ENCODE measurements at regions not wholly inside any gene's neighbourhood (a gene's known extent, or its start where the extent isn't known, plus 50 kb on each side); places are given as distances from the start of the nearest gene placed in this dataset.

DNA sequence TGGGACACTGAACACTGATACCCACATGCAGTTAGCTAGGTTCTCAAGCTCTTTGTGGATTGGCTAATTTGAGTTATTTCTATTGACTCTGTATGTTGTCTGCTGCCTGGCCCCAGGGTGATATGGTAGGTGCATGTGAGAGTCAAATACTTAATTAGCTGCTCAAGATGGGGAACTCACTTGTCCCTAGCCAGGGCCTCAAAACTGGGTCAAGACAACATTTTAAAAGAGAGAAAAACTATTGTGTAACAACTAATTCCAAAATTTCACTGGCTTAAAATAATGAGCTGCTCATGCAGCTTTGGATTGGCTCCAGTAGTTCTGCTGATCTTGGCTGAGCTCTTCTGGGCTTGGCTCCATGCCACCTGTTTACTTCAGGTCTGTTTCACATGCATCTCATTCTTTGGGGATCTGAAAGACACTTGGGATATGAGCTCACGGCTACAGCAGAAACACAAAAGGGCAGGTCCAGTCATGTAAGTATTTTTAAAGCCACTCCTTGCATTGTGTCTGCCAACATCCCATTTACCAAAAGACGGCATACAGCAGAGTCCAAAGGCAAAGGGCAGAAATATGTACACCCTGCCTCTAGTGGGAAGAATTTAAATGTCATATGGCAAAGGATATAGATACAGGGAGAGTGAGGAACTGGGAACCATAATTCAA, 716.8 kb downstream of the SUCLG1 start:
- no peaks in the 10 kb centered on the region for H3K79me2 ChIP-seq (ENCODE audit: control insufficient read depth, low read length)
- no peaks in the 10 kb centered on the region for H3K36me3 ChIP-seq (ENCODE audit: control insufficient read depth, low read length)
- TF ChIP-seq, protein P1, sequence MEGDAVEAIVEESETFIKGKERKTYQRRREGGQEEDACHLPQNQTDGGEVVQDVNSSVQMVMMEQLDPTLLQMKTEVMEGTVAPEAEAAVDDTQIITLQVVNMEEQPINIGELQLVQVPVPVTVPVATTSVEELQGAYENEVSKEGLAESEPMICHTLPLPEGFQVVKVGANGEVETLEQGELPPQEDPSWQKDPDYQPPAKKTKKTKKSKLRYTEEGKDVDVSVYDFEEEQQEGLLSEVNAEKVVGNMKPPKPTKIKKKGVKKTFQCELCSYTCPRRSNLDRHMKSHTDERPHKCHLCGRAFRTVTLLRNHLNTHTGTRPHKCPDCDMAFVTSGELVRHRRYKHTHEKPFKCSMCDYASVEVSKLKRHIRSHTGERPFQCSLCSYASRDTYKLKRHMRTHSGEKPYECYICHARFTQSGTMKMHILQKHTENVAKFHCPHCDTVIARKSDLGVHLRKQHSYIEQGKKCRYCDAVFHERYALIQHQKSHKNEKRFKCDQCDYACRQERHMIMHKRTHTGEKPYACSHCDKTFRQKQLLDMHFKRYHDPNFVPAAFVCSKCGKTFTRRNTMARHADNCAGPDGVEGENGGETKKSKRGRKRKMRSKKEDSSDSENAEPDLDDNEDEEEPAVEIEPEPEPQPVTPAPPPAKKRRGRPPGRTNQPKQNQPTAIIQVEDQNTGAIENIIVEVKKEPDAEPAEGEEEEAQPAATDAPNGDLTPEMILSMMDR (IDR thresholded peaks at IDR 0.05; ENCODE audit: low read depth, low read length, poor library complexity, severe bottlenecking): no peak
- TF ChIP-seq EZH2phosphoT487 (IDR thresholded peaks at IDR 0.05; ENCODE audit: borderline replicate concordance, low read length): no peak
- H3K27me3 ChIP-seq (ENCODE audit: control insufficient read depth, low read length): no peaks in the 10 kb centered on the region
- H3K4me1 ChIP-seq (ENCODE audit: control insufficient read depth, low read length): no peaks in the 10 kb centered on the region
- no peaks in the 10 kb centered on the region for H4K20me1 ChIP-seq (ENCODE audit: control insufficient read depth, insufficient read depth, low read depth, low read length)
- H3K9me3 ChIP-seq (ENCODE audit: control insufficient read depth, insufficient read depth, low read length): peaks cover 8% of the 10 kb centered on the region; the same call in 1 of the 2 replicates
- no peak overlapping the region for H3K27ac ChIP-seq (ENCODE audit: low read depth, low read length)
- no peaks in the 10 kb centered on the region for H3K9me2 ChIP-seq (replicated peaks; ENCODE audit: control insufficient read depth, low read length)
- H3F3A ChIP-seq (ENCODE audit: control insufficient read depth, insufficient read depth): no peaks in the 10 kb centered on the region
- no peak overlapping the region for H3K4me3 ChIP-seq (ENCODE audit: low read length)
- H3K4me2 ChIP-seq (ENCODE audit: low read length): no peak overlapping the region

- no peaks in the 10 kb centered on the region for H3K9me2 ChIP-seq (replicated peaks; ENCODE audit: control insufficient read depth, low read length)
- H3K27ac ChIP-seq (ENCODE audit: low read depth, low read length): no peak overlapping the region
- no peak overlapping the region for H3K4me3 ChIP-seq (ENCODE audit: low read length)
- H3K79me2 ChIP-seq (ENCODE audit: control insufficient read depth, low read length): no peaks in the 10 kb centered on the region
- H4K20me1 ChIP-seq (ENCODE audit: control insufficient read depth, insufficient read depth, low read depth, low read length): no peaks in the 10 kb centered on the region
- no peaks in the 10 kb centered on the region for H3K9me3 ChIP-seq (ENCODE audit: control insufficient read depth, insufficient read depth, low read length)
- H3K27me3 ChIP-seq (ENCODE audit: control insufficient read depth, low read length): no peaks in the 10 kb centered on the region
- H3F3A ChIP-seq (ENCODE audit: control insufficient read depth, insufficient read depth): no peaks in the 10 kb centered on the region
- no peaks in the 10 kb centered on the region for H3K36me3 ChIP-seq (ENCODE audit: control insufficient read depth, low read length)
- H3K4me1 ChIP-seq (ENCODE audit: control insufficient read depth, low read length): no peaks in the 10 kb centered on the region
- TF ChIP-seq, protein P1 (IDR thresholded peaks at IDR 0.05; ENCODE audit: low read depth, low read length, poor library complexity, severe bottlenecking): no peak
- TF ChIP-seq EZH2phosphoT487 (IDR thresholded peaks at IDR 0.05; ENCODE audit: borderline replicate concordance, low read length): no peak
- no peak overlapping the region for H3K4me2 ChIP-seq (ENCODE audit: low read length)
These were observed 728.9 kb downstream of the SUCLG1 start for GRCh38 chr2:83730223-83730622.

GRCh38 chr2:83725735-83726134, 733.3 kb downstream of the SUCLG1 start:
- no peaks in the 10 kb centered on the region for H3F3A ChIP-seq (ENCODE audit: control insufficient read depth, insufficient read depth)
- no peaks in the 10 kb centered on the region for H3K27me3 ChIP-seq (ENCODE audit: control insufficient read depth, low read length)
- no peaks in the 10 kb centered on the region for H3K9me2 ChIP-seq (replicated peaks; ENCODE audit: control insufficient read depth, low read length)
- no peak overlapping the region for H3K4me2 ChIP-seq (ENCODE audit: low read length)
- H3K79me2 ChIP-seq (ENCODE audit: control insufficient read depth, low read length): no peaks in the 10 kb centered on the region
- no peaks in the 10 kb centered on the region for H4K20me1 ChIP-seq (ENCODE audit: control insufficient read depth, insufficient read depth, low read depth, low read length)
- H3K4me3 ChIP-seq (ENCODE audit: low read length): no peak overlapping the region
- no peaks in the 10 kb centered on the region for H3K36me3 ChIP-seq (ENCODE audit: control insufficient read depth, low read length)
- TF ChIP-seq EZH2phosphoT487 (IDR thresholded peaks at IDR 0.05; ENCODE audit: borderline replicate concordance, low read length): no peak
- TF ChIP-seq, protein P1 (IDR thresholded peaks at IDR 0.05; ENCODE audit: low read depth, low read length, poor library complexity, severe bottlenecking): no peak
- no peaks in the 10 kb centered on the region for H3K4me1 ChIP-seq (ENCODE audit: control insufficient read depth, low read length)
- H3K27ac ChIP-seq (ENCODE audit: low read depth, low read length): no peak overlapping the region
- H3K9me3 ChIP-seq (ENCODE audit: control insufficient read depth, insufficient read depth, low read length): no peaks in the 10 kb centered on the region

Data from DOHH2 (cell line).